Stimulated activated CD4-positive, alpha-beta T cell treated with anti-CD3 and anti-CD28 coated beads, TNF-alpha, amount 100 ng/mL, for 1 hour (primary cell): ENCODE measurements at regions not wholly inside any gene's neighbourhood (a gene's known extent, or its start where the extent isn't known, plus 50 kb on each side); places are given as distances from the start of the nearest gene placed in this dataset.
"Not testable (repeated sequence)": the region's sequence is repeated elsewhere in the genome, so short reads cannot be mapped to it uniquely, and the experiment has no call there.

Source experiments
- DNase-seq, 3 donors: peaks; one replicate each; pipeline ENCODE4 v3.0.0-alpha.2; 2020; ENCODE audit warnings: low read depth in 3 of 3, low spot score in 1 of 3

DNA sequence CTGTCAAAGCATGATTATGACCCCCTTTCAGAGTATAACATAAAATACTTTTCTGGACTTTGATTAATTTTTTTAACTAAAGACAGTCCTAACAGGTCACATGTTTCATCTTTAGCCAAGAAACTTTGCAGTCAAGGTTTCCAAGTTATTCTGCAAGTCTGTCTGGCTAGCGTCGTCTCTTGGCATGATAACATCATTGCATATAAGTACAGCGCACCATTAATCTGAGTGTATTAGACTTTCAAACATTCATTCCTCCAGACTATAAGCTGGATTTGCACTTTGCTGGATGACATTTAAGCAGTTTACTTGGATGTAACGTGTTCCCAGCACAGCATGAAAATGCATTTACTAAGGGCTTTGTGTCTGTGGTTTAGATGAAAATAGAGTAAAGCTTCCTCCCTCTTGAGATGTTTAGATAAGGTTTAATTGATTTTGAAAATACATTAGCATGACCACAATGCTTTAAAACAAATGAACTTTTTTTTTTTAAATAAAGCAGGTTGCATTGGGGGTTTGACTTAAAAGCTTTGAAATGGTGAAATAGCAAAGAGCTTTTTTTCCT, 349.0 kb upstream of the MTPN start:
- no peak for DNase-seq

DNA sequence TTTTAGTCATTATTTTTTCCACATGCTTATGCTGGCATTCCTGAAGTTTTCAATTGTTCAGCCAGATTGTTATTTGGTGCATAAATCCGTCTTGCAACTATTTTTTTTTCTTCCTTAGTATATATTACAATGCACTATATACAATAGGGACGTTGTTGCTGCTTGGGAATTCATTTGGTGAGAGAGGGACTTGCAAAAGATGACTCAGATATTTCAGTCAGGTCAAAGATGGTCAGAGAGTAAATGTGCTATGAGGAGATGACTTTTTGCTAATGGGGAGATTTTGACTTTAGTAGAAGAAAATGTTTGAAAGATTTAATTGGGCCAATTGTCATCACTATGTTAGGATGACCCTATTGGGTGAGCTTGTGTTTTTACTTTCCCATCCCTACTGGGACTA, 348.4 kb upstream of the MTPN start:
- DNase-seq = no peak

DNA sequence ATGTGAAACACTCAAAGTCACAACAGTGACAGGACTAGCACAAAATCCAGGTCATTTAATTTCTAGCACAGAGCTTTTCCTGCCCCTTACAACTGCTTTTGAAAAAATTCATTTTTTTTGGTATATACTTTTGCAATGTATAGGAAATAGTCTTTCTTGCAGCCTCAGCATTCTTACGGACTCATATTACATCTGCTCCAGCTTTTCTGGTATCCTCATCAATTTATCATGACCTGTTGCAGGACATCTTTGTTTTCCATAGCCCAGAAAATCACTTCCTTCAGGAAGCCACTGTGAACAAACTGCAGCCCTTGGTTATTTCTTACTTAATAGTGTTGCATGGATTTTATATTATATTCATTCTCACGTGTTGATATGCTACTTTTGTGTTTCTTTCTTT, 347.9 kb upstream of the MTPN start:
- DNase-seq = no peak

DNA sequence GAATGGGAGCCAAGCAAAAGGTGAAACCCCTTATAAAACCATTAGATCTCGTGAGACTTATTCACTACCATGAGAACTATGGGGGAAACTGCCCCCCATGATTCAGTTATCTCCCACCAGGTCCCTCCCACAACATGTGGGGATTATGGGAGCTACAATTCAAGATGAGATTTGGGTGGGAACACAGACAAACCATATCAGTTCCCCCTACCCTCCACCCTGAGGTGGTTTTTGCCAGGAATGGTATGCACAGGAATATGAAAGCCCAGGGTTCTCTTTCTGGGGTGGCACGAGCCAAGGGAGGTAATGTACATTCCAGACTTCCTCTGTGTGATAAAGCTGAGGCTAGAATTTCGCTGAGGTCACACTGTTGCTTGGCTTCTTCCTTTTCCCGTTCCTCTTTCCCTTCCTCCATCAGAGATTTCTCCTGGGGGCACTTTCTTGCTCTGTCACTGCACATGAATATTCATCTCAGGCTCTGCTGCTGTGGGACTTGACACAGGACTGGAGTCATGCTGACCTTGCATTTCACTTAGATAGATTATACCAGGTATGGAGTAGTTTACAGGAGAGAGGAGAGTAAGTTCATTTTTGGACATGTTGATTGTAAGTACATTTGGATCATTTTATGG, 347.0 kb upstream of the MTPN start:
- no peak for DNase-seq

DNA sequence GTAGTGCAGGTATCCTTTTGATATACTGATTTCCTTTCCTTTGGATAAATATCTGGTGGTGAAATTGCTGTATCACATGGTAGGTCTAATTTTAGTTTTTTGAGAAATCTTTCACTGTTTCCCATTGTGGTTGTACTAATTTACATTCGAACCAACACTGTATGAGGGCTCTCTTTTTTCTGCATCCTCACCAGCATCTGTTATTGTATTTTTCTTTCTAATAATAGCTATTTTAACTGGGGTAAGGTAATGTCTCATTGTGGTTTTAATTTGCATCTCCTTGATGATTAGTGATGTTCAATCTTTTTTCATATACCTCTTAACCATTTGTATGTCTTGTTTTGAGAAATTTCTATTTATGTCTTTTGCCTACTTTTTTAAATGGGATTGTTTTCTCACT, 335.4 kb upstream of the MTPN start:
- no peak for DNase-seq

DNA sequence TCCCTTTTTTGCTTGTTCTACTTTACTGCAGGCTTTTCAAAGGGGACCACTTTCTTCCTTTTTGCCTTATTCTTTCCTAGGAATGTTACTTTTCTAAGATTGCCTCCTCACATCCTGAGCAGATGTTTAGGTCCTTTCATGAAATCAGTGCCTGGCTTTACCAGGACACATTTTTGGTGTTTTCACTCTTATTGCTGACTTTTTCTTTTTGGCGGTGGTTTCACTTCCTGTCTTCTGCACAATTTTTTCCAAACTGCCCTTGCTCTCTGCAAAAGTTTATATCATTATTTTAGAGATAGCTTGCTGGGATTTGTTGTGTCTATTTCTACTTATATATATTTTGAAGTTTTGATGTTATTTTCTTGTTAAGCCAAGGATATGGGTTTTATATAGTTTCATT, 332.2 kb upstream of the MTPN start:
- DNase-seq = no peak

DNA sequence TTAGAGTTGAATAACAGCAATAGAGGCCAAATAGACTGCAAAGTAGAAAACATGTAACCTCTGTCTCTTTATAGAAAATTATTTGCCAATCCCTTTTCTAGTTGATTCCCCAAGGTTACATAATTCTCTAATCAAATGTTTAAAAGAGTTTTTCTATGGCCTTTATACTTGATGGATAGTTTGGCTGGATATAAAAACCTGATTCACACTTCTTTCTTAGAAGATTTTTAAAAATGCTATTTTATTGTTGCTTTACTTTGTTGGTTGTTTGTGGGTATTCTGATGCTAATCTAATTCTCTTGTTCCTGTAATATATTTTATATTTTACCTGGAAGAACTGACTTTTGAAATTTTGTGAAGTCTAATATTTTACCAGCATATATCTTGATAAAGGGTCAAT, 331.1 kb upstream of the MTPN start:
- no peak for DNase-seq

DNA sequence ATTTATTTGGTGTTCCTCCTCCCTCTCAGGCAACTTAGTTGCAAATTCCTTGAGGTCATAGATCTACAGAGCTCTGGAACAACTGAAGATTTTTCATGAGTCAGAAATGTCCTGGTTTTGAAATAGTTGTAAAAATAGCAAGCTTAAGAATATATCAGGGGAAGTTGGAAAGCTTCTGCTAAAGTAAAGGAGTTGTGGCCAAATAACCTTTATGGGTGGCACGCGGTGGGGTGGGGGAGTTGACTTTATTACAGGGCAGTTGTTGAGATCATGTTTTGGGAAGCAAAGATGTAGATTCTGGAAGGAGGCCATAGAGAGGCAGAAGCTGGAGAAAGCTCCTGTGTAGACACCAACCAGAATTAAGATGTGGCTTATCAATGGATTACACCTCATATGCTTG, 326.0 kb upstream of the MTPN start:
- no peak for DNase-seq

DNA sequence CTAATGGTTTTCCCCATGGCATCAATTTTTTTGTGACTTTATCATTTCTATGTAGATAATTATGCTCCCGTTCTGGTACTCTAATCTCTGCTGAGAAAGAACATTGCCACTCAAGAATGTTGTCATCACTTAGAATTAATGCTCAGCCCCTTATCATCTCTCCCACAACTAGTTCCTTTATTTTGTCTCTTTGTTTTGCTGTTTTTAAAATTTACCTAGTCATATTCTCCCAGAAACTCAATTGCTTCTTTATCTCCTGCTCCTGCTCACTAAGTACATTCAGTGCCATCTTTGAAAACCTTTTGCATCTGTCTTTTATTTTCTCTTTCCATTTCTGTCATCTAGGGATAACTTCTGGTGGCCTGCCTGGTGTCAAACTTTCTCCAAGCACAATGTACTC, 324.9 kb upstream of the MTPN start:
- DNase-seq = no peak

DNA sequence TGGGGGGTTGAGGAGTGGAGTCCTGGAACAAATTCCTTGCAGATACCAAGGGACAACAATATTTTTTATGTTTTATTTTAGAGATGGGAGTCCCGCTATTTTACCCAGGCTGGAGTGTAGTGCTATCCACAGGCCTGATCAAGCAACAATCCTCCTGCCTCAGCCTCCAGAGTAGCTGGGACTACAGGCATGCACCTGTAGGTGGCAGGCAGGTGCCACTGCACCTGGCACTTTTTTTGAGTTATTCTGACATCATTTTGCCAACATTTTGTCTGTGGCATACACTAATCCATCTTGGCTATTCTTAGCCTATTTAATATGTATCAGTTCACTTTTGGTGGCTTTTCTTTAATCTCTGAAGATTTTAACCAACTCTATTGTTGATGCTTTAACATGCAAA, 317.8 kb upstream of the MTPN start:
- DNase-seq = no peak

DNA sequence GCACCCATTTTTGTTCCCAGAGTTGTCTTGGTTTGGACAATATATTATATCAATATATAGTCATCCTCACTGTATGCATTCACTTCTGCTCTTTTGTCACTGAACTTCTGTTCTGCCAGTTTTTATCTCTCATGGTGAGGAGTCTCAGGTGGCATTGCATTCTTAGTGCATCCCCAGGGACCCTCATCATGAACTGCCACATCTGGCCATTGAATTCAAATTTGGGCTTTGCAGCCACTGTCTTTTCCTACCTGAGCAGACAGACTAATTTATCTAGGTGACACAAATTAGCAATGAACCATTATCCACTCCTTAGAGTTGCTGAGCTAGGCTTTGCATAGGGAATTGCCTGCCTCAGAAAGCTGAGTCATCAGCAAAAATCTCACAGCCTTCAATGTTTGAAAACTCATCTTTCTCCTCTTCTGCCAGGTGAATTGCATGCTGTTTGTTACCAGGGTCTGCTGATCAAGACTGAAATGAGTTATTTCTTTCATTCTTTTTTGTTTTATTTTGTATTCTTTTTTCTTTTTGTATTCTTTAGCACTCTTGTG, 316.8 kb upstream of the MTPN start:
- DNase-seq = no peak

DNA sequence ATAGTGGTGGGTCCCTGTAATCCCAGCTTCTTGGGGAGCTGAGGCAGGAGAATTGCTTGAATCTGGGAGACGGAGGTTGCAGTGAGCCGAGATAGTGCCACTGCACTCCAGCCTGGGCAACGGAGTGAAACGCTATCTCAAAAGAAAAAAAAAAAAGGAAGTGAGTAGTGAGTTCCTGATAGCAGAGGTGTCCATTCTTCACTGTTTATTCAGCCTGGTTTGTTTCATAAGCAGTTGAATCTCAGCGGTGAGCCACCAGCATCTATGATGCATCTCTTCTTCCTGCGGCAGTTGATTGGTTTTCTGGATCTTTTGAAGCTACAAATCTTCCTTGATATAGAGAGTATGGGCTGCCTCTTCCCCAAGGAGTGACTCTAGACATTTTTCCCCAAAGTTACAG, 316.1 kb upstream of the MTPN start:
- no peak for DNase-seq

DNA sequence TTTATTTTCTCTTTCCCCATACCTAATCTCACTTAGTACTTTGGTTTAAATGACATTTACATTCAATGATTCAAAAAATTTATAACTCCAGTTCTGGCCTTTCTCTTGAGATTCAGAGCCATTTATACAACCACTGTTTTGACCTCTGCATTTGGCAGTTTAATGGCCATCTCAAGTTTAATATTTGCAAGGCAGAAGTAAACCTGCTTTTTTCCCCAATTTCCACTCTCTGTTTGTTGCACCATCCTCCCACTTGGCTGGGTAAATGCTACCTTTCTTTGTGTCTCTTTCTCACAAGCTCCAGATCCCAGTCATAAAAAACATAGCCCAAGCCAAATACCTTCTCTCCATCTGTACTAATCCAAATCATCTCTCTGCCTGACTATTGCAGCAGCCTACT, 315.2 kb upstream of the MTPN start:
- DNase-seq = no peak

DNA sequence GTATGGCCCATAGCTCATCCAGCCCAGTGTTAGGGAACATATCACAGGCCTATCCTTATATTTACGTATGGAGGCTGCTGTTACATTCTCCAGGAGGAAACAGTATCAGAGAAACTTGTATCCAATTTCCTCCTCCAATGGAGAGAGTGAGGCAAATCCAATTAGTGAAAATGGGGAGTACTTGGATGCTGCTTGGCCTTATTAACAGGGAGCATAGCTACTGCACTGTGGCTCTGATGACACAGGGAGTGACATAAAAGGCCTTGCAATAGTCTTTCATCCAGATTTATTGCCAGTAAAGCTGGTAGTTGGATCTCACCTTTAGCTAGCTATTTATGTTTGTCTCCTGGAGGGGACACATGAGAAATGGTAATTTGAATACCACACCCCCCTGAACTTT, 313.2 kb upstream of the MTPN start:
- no peak for DNase-seq

DNA sequence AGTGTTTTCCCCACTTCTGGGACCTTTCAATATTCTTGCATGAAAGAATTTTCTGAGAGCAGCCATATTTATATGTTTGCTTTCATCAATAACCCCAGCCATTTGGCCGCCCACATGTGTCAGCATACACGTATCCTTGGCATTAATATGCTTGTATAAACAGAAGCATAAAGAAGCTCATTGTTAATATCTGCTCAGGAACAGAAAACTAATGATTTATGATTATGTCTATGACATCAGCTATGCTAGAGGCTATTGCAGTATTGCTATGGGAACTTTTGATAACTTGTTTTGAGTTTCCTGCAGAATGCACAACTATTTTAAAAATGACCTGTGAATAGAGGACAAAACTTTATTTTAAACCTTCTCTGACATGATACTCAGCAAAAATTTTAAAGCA, 300.9 kb upstream of the MTPN start:
- DNase-seq = no peak

DNA sequence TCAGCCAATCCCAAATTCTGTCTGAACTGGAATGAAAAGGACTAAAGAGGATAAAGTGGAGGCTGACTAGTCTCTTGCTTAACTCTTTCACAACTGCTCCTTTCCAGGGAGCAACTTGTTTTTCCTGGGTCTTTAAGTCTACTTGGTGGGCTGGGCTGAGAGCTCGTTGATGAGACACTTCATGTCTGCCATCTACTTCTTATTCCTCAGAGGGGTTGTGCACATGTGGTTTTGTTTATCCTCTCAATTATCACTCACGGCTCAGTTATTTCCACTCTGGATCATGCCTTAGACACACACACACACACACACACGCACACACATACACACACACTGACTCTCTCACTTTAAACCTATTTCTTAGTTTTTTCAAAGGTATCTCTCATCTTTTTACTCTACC, 298.6 kb upstream of the MTPN start:
- DNase-seq = no peak

DNA sequence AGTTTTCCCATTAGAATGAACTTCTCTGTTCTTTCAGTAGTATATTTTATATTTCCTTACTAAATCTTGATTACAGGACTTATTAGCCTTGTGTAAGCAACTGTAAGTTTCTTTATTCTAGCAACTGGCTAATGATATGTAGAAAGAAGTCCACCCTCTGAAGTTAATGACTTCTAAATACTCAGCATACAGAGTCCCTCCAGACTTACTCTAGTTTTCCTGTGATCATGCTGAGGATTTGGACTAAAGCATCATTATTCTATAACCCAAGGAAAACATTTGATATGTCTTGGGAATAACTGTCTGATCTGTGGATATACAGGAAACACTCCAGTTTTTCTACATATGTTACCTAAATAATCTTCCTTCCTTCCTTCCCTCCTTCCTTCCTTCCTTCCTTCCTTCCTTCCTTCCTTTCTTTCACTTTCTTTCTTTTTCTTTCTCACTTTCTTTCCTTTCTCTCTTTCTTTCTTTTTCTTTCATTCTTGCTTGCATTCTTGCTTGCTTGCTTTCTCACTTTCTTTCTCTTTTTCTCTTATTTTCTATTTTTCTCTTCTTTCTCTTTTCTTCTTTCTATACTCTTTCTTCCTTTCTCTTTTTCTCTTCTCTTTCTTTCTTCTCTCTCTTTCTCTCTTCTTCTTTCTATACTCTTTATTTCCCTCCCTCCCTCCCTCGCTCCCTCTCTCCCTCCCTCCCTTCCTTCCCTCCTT, 297.6 kb upstream of the MTPN start:
- no peak for DNase-seq

DNA sequence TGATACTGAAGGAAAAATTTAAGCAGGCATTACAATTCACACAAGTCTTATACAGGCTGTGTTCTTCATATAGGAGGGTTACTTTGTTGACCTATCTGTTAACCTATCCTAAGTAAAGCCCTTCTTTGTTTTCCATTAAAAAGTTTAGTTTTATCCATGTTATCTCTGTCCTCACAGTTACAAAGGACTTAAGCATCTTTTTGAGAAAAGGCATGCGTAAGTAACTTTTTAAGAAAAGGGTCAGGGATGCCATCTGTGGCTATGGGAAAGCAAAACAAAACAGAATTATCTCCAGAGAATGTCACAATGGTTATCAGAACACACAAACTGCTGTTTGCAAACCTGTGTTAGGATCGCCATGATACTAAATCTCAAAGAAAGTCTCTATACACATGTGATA, 295.8 kb upstream of the MTPN start:
- no peak for DNase-seq

DNA sequence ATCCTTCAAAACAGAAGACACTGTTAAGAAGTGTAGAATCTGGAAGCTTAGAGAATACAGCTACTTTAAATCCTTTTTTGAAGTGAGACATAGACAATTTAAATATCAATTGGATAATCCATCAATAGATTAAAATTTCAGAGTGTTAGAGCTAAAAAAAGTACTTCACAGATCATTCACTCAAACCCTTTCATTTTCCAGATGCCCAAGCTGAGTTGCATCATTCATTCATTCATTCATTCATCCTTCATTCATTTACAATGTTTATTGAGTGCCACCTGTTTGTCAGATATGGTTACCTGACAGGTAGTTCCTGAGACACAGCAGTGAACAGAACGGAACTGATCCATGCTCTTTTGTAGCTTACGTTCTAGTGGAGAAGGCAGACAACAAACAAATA, 290.7 kb upstream of the MTPN start:
- no peak for DNase-seq

DNA sequence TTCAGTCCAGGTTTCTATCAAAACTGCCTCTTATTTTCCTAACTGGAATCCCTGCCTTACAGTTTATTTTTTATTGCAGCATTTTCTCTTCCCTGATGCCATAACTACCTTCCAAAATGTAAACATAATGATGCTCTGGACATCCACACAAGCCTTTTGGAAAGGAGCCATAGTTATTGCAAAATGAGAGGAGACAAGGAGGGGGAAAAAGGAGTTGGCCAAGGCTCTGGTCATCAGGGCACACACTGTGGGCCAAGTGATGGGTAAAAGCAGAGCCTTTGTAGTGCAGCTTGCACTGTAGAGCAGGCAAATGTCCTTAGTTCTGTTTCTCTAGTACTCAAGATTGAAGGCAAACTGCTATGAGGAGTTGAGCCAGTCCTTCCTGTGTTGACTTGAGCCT, 289.3 kb upstream of the MTPN start:
- no peak for DNase-seq

DNA sequence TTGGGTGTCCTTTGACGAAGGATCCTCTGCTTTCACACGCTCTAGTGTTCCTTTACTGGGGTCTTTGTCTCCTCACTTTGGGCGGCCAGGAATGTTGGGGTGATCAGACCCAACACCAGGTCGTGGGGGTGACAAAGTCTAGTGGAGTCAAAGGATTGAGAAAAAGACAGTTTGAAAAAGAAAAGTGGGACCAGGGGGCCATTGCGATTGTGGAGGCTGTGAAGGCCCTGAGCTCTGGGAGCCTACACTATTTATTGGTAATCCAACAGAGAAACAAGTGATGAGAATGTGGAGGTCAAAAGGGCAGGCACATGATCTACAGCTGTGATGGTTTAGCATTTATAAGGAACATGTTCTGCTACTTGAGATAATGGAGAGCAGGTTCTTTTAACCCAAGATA, 287.1 kb upstream of the MTPN start:
- DNase-seq = not testable (repeated sequence)

DNA sequence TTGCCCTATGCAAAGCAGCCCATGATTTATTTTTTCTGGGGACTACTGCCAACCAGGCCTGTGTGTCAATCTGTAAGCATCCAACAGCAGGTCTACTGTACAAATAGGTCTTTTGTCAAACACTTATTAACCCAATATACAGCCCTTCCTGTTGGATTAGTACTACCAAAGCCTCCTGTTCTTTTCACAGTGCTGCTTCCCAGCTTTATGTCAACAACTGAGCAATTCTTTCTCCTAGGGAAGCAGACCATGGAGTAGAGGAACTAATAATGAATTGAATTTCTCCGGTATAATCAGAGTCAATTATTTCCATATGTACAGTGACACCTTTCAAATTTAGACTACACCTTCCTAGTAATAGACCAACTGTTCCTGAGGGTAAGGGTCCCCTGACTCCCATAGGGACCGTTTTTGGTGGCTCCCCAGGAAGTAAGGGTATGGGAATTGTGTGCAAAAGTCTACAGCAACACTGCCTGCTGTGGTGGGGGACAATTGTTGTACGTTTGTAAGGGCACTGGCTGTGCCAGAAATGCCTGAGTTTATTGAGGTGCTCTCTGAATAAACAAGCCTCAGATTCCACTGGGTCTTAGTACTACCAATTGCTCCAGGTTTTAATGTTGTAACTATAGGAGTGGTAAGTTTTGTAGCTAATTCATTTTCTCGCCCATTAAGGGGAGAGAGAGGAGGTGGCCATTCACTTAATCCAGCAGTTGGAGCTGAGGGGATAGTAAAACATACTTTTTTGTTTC, 286.1 kb upstream of the MTPN start:
- not testable (repeated sequence) for DNase-seq
